ENCODE measurements at regions not wholly inside any gene's neighbourhood (a gene's known extent, or its start where the extent isn't known, plus 50 kb on each side); places are given as distances from the start of the nearest gene placed in this dataset.

DNA sequence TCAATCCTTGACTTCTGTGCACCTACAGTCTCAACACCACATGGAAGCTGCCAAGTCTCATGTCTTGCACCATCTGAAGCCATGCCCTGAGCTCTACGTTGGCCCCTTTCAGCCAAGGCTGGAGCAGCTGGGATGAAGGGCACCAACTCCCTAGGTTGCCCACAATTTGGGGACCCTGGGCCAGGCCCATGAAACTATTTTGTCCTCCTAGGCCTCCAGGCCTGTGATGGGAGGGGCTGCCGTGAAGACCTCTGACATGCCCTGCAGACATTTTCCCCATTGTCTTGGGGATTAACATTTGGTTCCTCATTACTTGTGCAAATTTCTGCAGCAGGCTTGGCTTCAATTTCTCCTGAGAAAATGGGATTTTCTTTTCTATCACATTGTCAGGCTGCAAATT lies 285.1 kb downstream of the DTWD2 start:
- TF ChIP-seq EZH2 (IDR thresholded peaks at IDR 0.05; ENCODE audit: borderline replicate concordance, insufficient read depth, low read length, poor library complexity, severe bottlenecking) (no peak), EP300 (conservative IDR thresholded peaks at IDR 0.05; ENCODE audit: poor library complexity, severe bottlenecking) (no peak), RAD21 (conservative IDR thresholded peaks at IDR 0.05) (no peak), POLR2AphosphoS5 (IDR thresholded peaks at IDR 0.05) (no peak), TAF1 (IDR thresholded peaks at IDR 0.05; ENCODE audit: low read depth) (no peak), SMC3 (conservative IDR thresholded peaks at IDR 0.05; ENCODE audit: poor library complexity) (no peak), MXI1 (conservative IDR thresholded peaks at IDR 0.05; ENCODE audit: poor library complexity, severe bottlenecking) (no peak)
- TF ChIP-seq, protein P1, sequence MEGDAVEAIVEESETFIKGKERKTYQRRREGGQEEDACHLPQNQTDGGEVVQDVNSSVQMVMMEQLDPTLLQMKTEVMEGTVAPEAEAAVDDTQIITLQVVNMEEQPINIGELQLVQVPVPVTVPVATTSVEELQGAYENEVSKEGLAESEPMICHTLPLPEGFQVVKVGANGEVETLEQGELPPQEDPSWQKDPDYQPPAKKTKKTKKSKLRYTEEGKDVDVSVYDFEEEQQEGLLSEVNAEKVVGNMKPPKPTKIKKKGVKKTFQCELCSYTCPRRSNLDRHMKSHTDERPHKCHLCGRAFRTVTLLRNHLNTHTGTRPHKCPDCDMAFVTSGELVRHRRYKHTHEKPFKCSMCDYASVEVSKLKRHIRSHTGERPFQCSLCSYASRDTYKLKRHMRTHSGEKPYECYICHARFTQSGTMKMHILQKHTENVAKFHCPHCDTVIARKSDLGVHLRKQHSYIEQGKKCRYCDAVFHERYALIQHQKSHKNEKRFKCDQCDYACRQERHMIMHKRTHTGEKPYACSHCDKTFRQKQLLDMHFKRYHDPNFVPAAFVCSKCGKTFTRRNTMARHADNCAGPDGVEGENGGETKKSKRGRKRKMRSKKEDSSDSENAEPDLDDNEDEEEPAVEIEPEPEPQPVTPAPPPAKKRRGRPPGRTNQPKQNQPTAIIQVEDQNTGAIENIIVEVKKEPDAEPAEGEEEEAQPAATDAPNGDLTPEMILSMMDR (IDR thresholded peaks at IDR 0.05; ENCODE audit: poor library complexity, severe bottlenecking): no peak
- TF ChIP-seq, protein P2, sequence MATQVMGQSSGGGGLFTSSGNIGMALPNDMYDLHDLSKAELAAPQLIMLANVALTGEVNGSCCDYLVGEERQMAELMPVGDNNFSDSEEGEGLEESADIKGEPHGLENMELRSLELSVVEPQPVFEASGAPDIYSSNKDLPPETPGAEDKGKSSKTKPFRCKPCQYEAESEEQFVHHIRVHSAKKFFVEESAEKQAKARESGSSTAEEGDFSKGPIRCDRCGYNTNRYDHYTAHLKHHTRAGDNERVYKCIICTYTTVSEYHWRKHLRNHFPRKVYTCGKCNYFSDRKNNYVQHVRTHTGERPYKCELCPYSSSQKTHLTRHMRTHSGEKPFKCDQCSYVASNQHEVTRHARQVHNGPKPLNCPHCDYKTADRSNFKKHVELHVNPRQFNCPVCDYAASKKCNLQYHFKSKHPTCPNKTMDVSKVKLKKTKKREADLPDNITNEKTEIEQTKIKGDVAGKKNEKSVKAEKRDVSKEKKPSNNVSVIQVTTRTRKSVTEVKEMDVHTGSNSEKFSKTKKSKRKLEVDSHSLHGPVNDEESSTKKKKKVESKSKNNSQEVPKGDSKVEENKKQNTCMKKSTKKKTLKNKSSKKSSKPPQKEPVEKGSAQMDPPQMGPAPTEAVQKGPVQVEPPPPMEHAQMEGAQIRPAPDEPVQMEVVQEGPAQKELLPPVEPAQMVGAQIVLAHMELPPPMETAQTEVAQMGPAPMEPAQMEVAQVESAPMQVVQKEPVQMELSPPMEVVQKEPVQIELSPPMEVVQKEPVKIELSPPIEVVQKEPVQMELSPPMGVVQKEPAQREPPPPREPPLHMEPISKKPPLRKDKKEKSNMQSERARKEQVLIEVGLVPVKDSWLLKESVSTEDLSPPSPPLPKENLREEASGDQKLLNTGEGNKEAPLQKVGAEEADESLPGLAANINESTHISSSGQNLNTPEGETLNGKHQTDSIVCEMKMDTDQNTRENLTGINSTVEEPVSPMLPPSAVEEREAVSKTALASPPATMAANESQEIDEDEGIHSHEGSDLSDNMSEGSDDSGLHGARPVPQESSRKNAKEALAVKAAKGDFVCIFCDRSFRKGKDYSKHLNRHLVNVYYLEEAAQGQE (IDR thresholded peaks at IDR 0.05; ENCODE audit: borderline replicate concordance): no peak
- no peak overlapping the region for H3K4me3 ChIP-seq (ENCODE audit: low read length)
- no peaks in the 10 kb centered on the region for H3K79me2 ChIP-seq (replicated peaks; ENCODE audit: insufficient read depth, low read length)
- no peaks in the 10 kb centered on the region for H3F3A ChIP-seq (ENCODE audit: insufficient read depth, low read length, poor library complexity, severe bottlenecking)
- H3K4me2 ChIP-seq (ENCODE audit: low read length): no peak overlapping the region
- no peak overlapping the region for H2AFZ ChIP-seq (ENCODE audit: low read depth, low read length)
- no peaks in the 10 kb centered on the region for H3K27me3 ChIP-seq (ENCODE audit: insufficient read depth, low read depth, low read length)
- no peak overlapping the region for H3K27ac ChIP-seq (ENCODE audit: low read length)
- no peaks in the 10 kb centered on the region for H3K9me2 ChIP-seq (ENCODE audit: insufficient read depth, low read length)
- H3K9ac ChIP-seq (ENCODE audit: low read length): no peak overlapping the region
- peaks cover 6% of the 10 kb centered on the region for H3K9me3 ChIP-seq (ENCODE audit: low read length)
- H4K20me1 ChIP-seq (ENCODE audit: insufficient read depth): no peaks in the 10 kb centered on the region
- H3K36me3 ChIP-seq (ENCODE audit: insufficient read depth, low read length): no peaks in the 10 kb centered on the region

DNA sequence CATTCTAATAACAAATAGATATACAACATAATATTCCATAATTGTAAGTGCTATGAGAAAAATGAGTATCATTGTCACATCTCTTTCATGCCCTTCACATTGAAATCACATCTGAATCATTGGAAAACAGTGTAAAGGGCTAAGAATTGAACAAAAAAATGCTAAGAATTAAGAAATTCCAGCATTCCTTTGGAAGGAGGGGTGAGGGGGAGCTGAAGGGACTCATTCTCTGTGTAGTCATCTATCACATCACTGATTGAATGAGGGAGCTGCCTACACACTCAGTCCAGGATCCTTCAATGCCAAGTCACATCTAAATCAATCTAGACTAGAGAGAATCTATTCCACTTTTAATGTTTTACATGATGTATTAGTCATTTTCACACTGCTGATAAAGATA lies 286.6 kb downstream of the DTWD2 start:
- no peak overlapping the region for H3K9ac ChIP-seq (ENCODE audit: low read length)
- no peaks in the 10 kb centered on the region for H3K27me3 ChIP-seq (ENCODE audit: insufficient read depth, low read depth, low read length)
- no peak overlapping the region for H3K4me2 ChIP-seq (ENCODE audit: low read length)
- no peaks in the 10 kb centered on the region for H3K79me2 ChIP-seq (replicated peaks; ENCODE audit: insufficient read depth, low read length)
- H3K36me3 ChIP-seq (ENCODE audit: insufficient read depth, low read length): no peaks in the 10 kb centered on the region
- H3F3A ChIP-seq (ENCODE audit: insufficient read depth, low read length, poor library complexity, severe bottlenecking): no peaks in the 10 kb centered on the region
- H3K9me2 ChIP-seq (ENCODE audit: insufficient read depth, low read length): no peaks in the 10 kb centered on the region
- no peak overlapping the region for H2AFZ ChIP-seq (ENCODE audit: low read depth, low read length)
- H4K20me1 ChIP-seq (ENCODE audit: insufficient read depth): no peaks in the 10 kb centered on the region
- no peak for TF ChIP-seq POLR2AphosphoS5 (IDR thresholded peaks at IDR 0.05)
- no peak for TF ChIP-seq TAF1 (IDR thresholded peaks at IDR 0.05; ENCODE audit: low read depth)
- no peak for TF ChIP-seq SMC3 (conservative IDR thresholded peaks at IDR 0.05; ENCODE audit: poor library complexity)
- TF ChIP-seq, protein P1 (IDR thresholded peaks at IDR 0.05; ENCODE audit: poor library complexity, severe bottlenecking): no peak
- TF ChIP-seq RAD21 (conservative IDR thresholded peaks at IDR 0.05): no peak
- TF ChIP-seq MXI1 (conservative IDR thresholded peaks at IDR 0.05; ENCODE audit: poor library complexity, severe bottlenecking): no peak
- no peak for TF ChIP-seq EZH2 (IDR thresholded peaks at IDR 0.05; ENCODE audit: borderline replicate concordance, insufficient read depth, low read length, poor library complexity, severe bottlenecking)
- no peak for TF ChIP-seq EP300 (conservative IDR thresholded peaks at IDR 0.05; ENCODE audit: poor library complexity, severe bottlenecking)
- TF ChIP-seq, protein P2 (IDR thresholded peaks at IDR 0.05; ENCODE audit: borderline replicate concordance): no peak
- no peak overlapping the region for H3K4me3 ChIP-seq (ENCODE audit: low read length)
- no peak overlapping the region for H3K27ac ChIP-seq (ENCODE audit: low read length)
- peaks cover 6% of the 10 kb centered on the region for H3K9me3 ChIP-seq (ENCODE audit: low read length)
